SK-N-SH (cell line): ENCODE measurements at regions not wholly inside any gene's neighbourhood (a gene's known extent, or its start where the extent isn't known, plus 50 kb on each side); places are given as distances from the start of the nearest gene placed in this dataset.

Source experiments
- CTCF ChIA-PET: fragments of 300-600, 350-600 bp; formaldehyde crosslinking; extraction: SDS; loops from one replicate; lab custom pipeline; 2021; lab: Yijun Ruan, JAX
- POLR2A ChIA-PET: fragments of 350-600 bp; sonication (Branson Sonifier 250); formaldehyde crosslinking; extraction: SDS; loops from one replicate; lab custom pipeline; 2020; ENCODE audit warnings: antibody characterized with exemption, inconsistent platforms; lab: Yijun Ruan, JAX
- DNase-seq: peaks from one replicate; pipeline ENCODE4 v3.0.0; 2012
- H2AFZ ChIP-seq: fragments of 200-600 bp; sonication (generic); 2 replicates; pipeline ENCODE4 v1.8.1; 2016; ENCODE audit warnings: antibody characterized with exemption, mild to moderate bottlenecking, low read depth
- H3F3A ChIP-seq: fragments of 200-600 bp; sonication (generic); replicated peaks from 2 replicates; pipeline ENCODE3; 2016; ENCODE audit warnings: antibody characterized with exemption, mild to moderate bottlenecking; ENCODE audit not compliant: insufficient read depth
- H3K27ac ChIP-seq, 2 experiments: fragments of 200-500 bp in 1 of 2; fragments of 200-600 bp in 1 of 2; sonication (Bioruptor generic) in 1 of 2; sonication (generic), shearing (Covaris generic) in 1 of 2; 2 replicates each; pipeline versions ENCODE4 v1.5.1 to v1.6.1; 2014 to 2016; ENCODE audit warnings: low read depth in 2 of 2, inconsistent platforms in 1 of 2, low read length in 1 of 2, mild to moderate bottlenecking in 1 of 2, mixed read lengths in 1 of 2
- H3K27me3 ChIP-seq: fragments of 200-600 bp; sonication (generic), shearing (Covaris generic); 2 replicates; pipeline ENCODE4 v1.6.1; 2016; ENCODE audit warnings: mixed run types; ENCODE audit not compliant: insufficient read depth
- H3K36me3 ChIP-seq, 2 experiments: fragments of 200-500 bp in 1 of 2; fragments of 200-600 bp in 1 of 2; sonication (Bioruptor generic) in 1 of 2; sonication (generic) in 1 of 2; replicated peaks in 1 of 2; 2 replicates each; pipeline versions ENCODE3 to v1.5.1; 2014 to 2016; ENCODE audit warnings: low read length in 1 of 2, mild to moderate bottlenecking in 1 of 2; ENCODE audit not compliant: insufficient read depth in 2 of 2, control insufficient read depth in 1 of 2
- H3K4me1 ChIP-seq, 2 experiments: fragments of 200-500 bp in 1 of 2; fragments of 200-600 bp in 1 of 2; sonication (Bioruptor generic) in 1 of 2; sonication (generic), shearing (Covaris generic) in 1 of 2; 2 replicates each; pipeline versions ENCODE4 v1.5.1 to v1.6.1; 2014 to 2016; ENCODE audit warnings: low read depth in 1 of 2, low read length in 1 of 2, mixed run types in 1 of 2; ENCODE audit not compliant: insufficient read depth in 2 of 2, control insufficient read depth in 1 of 2
- H3K4me2 ChIP-seq: fragments of 200-600 bp; sonication (generic), shearing (Covaris generic); 2 replicates; pipeline ENCODE4 v1.6.1; 2017; ENCODE audit warnings: mixed run types
- H3K4me3 ChIP-seq, 2 experiments: fragments of 200-500 bp in 1 of 2; fragments of 200-600 bp in 1 of 2; sonication (Bioruptor generic) in 1 of 2; sonication (generic), shearing (Covaris generic) in 1 of 2; 2 replicates each; pipeline versions ENCODE4 v1.5.1 to v1.8.1; 2014 to 2016; ENCODE audit warnings: low read depth in 2 of 2, inconsistent platforms in 1 of 2, low read length in 1 of 2, mild to moderate bottlenecking in 1 of 2, mixed read lengths in 1 of 2, moderate library complexity in 1 of 2
- H3K79me2 ChIP-seq: fragments of 200-600 bp; sonication (generic); 2 replicates; pipeline ENCODE4 v1.8.1; 2017; ENCODE audit warnings: mild to moderate bottlenecking; ENCODE audit not compliant: insufficient read depth
- H3K9ac ChIP-seq: fragments of 200-600 bp; sonication (generic); 2 replicates; pipeline ENCODE4 v1.6.1; 2017; ENCODE audit warnings: mixed run types
- H3K9me2 ChIP-seq: fragments of 200-600 bp; sonication (generic); 2 replicates; pipeline ENCODE4 v1.6.1; 2017; ENCODE audit warnings: mixed run types
- H3K9me3 ChIP-seq: fragments of 200-600 bp; sonication (generic); 2 replicates; pipeline ENCODE4 v1.6.1; 2017; ENCODE audit warnings: mixed run types, mild to moderate bottlenecking, moderate library complexity
- H4K20me1 ChIP-seq: fragments of 200-600 bp; sonication (generic); 2 replicates; pipeline ENCODE4 v1.6.1; 2017; ENCODE audit warnings: mild to moderate bottlenecking, mixed run types; ENCODE audit not compliant: insufficient read depth
- CHD2 ChIP-seq: fragments of 150-350 bp; IDR thresholded peaks from 2 replicates; pipeline ENCODE4 v1.6.1; 2018; ENCODE audit warnings: low read length; ENCODE audit not compliant: partially characterized antibody
- EP300 ChIP-seq, 2 experiments: IDR thresholded peaks; 2 replicates each; pipeline versions ENCODE4 v1.4.0 to v1.6.1; 2012; ENCODE audit warnings: borderline replicate concordance in 1 of 2, low read depth in 1 of 2, low read length in 1 of 2
- EZH2phosphoT487 ChIP-seq: fragments of 200-600 bp; sonication (generic); IDR thresholded peaks from 2 replicates; pipeline ENCODE4 v1.6.1; 2017; ENCODE audit warnings: low read depth, mixed run types, mild to moderate bottlenecking, antibody characterized with exemption, moderate library complexity, borderline replicate concordance
- GATA2 ChIP-seq: sonication (generic); formaldehyde crosslinking; IDR thresholded peaks from 2 replicates; pipeline ENCODE4 v1.5.0; 2020; ENCODE audit warnings: mild to moderate bottlenecking, missing genetic modification reagents
- MEF2A ChIP-seq: IDR thresholded peaks from 2 replicates; pipeline ENCODE4 v1.4.0; 2012; ENCODE audit warnings: low read depth, borderline replicate concordance
- NRF1 ChIP-seq: IDR thresholded peaks from 2 replicates; pipeline ENCODE4 v1.6.1; 2012; ENCODE audit warnings: low read depth, mild to moderate bottlenecking, low read length
- RAD21 ChIP-seq: IDR thresholded peaks from 2 replicates; pipeline ENCODE4 v1.6.1; 2012; ENCODE audit warnings: mild to moderate bottlenecking, low read length
- RCOR1 ChIP-seq: fragments of 150-350 bp; IDR thresholded peaks from 2 replicates; pipeline ENCODE4 v1.6.1; 2017; ENCODE audit warnings: antibody characterized with exemption, low read length
- TCF12 ChIP-seq: IDR thresholded peaks from 2 replicates; pipeline ENCODE4 v1.4.0; 2012
- USF1 ChIP-seq: IDR thresholded peaks from 2 replicates; pipeline ENCODE4 v1.4.0; 2012; ENCODE audit warnings: low read depth, borderline replicate concordance
- USF2 ChIP-seq: fragments of 150-350 bp; IDR thresholded peaks from 2 replicates; pipeline ENCODE4 v1.6.1; 2017; ENCODE audit warnings: antibody characterized with exemption, low read length, low read depth, borderline replicate concordance
- WGBS: methylation state at CpG from one replicate; pipeline ENCODE4 v1.1.6; 2017; ENCODE audit warnings: low lambda C conversion rate; 5-methylcytosine and 5-hydroxymethylcytosine counted together

- Histone ChIP-seq H3K36me3 (no peaks in the 10 kb centered on the region), H4K20me1 (no peaks in the 10 kb centered on the region), H3K9me2 (no peaks in the 10 kb centered on the region), H3K9ac (no peak overlapping the region), H3K27me3 (no peaks in the 10 kb centered on the region), H3K4me3 (no peak overlapping the region), H2AFZ (no peak overlapping the region), H3F3A (no peaks in the 10 kb centered on the region), H3K9me3 (no peaks in the 10 kb centered on the region), H3K4me1 (peaks cover 0 to 4% of the 10 kb centered on the region in 2 experiments; a peak in 2 of 4 replicates), H3K79me2 (no peaks in the 10 kb centered on the region), H3K27ac (peak overlapping the region in 1 of 2 experiments; percentile 71; a peak in 2 of 4 replicates), H3K4me2 (no peak overlapping the region)
- CTCF ChIA-PET: no interaction called here
- WGBS: 3% methylated on average over 2 of the region's 2 CpGs
- POLR2A ChIA-PET: no interaction called here
- TF ChIP-seq RCOR1: peak; percentile 50; the same call in 1 of the 2 replicates
- TF ChIP-seq GATA2 (CRISPR knock-in tag): peak; percentile 80
- peak; percentile 25 for TF ChIP-seq CHD2
- peak in 1 of 2 experiments; percentile 88; a peak in 2 of 4 replicates for TF ChIP-seq EP300 (IDR thresholded peaks at IDR 0.05; ENCODE audit: borderline replicate concordance in 1 of 2, low read depth in 1 of 2, low read length in 1 of 2)
- TF ChIP-seq MEF2A: no peak
- DNase-seq: no peak
Observed at GRCh38 chr11:42958635-42959034, 353.2 kb upstream of the API5 start.

- TF ChIP-seq EP300 (IDR thresholded peaks at IDR 0.05; ENCODE audit: borderline replicate concordance in 1 of 2, low read depth in 1 of 2, low read length in 1 of 2) (0 out of 4 replicates have a peak, but pooled peaks of 1 of the 2 experiments have one; percentile 39), TCF12 (no peak), RAD21 (peak; percentile 9; the same call in 1 of the 2 replicates)
- TF ChIP-seq, all 33 proteins: peak for 2
- no peak overlapping the region for H3K9ac ChIP-seq
- no peaks in the 10 kb centered on the region for H3K36me3 ChIP-seq
- 0% methylated on average over 1 of the region's 1 CpG for WGBS
- ChIA-PET POLR2A (no interaction called here), CTCF (interaction anchor here (0.8 kb wide), 1 partner anchor 318 kb away, joined by 3 read pairs; no protein-coding TSS in a partner anchor)
- no peak overlapping the region for H2AFZ ChIP-seq
- no peaks in the 10 kb centered on the region for H3K79me2 ChIP-seq
- H3K4me1 ChIP-seq: peaks cover 0 to 4% of the 10 kb centered on the region in 2 experiments; a peak in 2 of 4 replicates
- H3K27me3 ChIP-seq: no peaks in the 10 kb centered on the region
- no peak overlapping the region for H3K4me3 ChIP-seq
- H3K9me2 ChIP-seq: no peaks in the 10 kb centered on the region
- H3K9me3 ChIP-seq: no peaks in the 10 kb centered on the region
- no peaks in the 10 kb centered on the region for H3F3A ChIP-seq
- H3K4me2 ChIP-seq: no peak overlapping the region
- H3K27ac ChIP-seq: peak overlapping the region in 1 of 2 experiments; percentile 65; a peak in 2 of 4 replicates
- DNase-seq: peak; percentile 28
- no peaks in the 10 kb centered on the region for H4K20me1 ChIP-seq
Observed at GRCh38 chr11:42960521-42961088, 351.2 kb upstream of the API5 start.

- no peaks in the 10 kb centered on the region for H3K9me2 ChIP-seq
- H3K9ac ChIP-seq: no peak overlapping the region
- no peaks in the 10 kb centered on the region for H3K27me3 ChIP-seq
- no peaks in the 10 kb centered on the region for H3K79me2 ChIP-seq
- no peaks in the 10 kb centered on the region for H3K36me3 ChIP-seq
- POLR2A ChIA-PET: no interaction called here
- no peak overlapping the region for H3K4me3 ChIP-seq
- WGBS: 14% methylated on average over 2 of the region's 2 CpGs
- CTCF ChIA-PET: interaction anchor here (1.2 kb wide), 1 partner anchor 315 kb away, joined by 3 read pairs; no protein-coding TSS in a partner anchor
- H3K9me3 ChIP-seq: no peaks in the 10 kb centered on the region
- no peaks in the 10 kb centered on the region for H3F3A ChIP-seq
- H3K4me1 ChIP-seq: peaks cover 0 to 13% of the 10 kb centered on the region in 2 experiments; a peak in 2 of 4 replicates
- H4K20me1 ChIP-seq: no peaks in the 10 kb centered on the region
- no peak overlapping the region for H2AFZ ChIP-seq
- TF ChIP-seq USF1: no peak
- no peak for TF ChIP-seq NRF1
- no peak for TF ChIP-seq EZH2phosphoT487
- no peak for TF ChIP-seq USF2
- no peak overlapping the region for H3K27ac ChIP-seq
- no peak overlapping the region for H3K4me2 ChIP-seq
- no peak for DNase-seq
Observed at GRCh38 chr11:42967653-42968052, 344.1 kb upstream of the API5 start.
